ENCODE measurements at regions not wholly inside any gene's neighbourhood (a gene's known extent, or its start where the extent isn't known, plus 50 kb on each side); places are given as distances from the start of the nearest gene placed in this dataset. TPM values are rescaled to one million over a fixed set of nuclear protein-coding genes. Genes with fewer than 3 reads are reported as not detected.
"Not testable (repeated sequence)": the region's sequence is repeated elsewhere in the genome, so short reads cannot be mapped to it uniquely, and the experiment has no call there.

GRCh38 chr4:112085156-112086035 lies 59.9 kb upstream of the FAM241A start:
- Histone ChIP-seq H3K79me2 (ENCODE audit: low read length) (no peaks in the 10 kb centered on the region), H3K9me2 (replicated peaks; ENCODE audit: insufficient read depth, low read length) (no peaks in the 10 kb centered on the region), H2AFZ (ENCODE audit: low read length) (no peak overlapping the region), H3K4me1 (ENCODE audit: low read length) (no peaks in the 10 kb centered on the region), H3K27ac (ENCODE audit: low read length) (no peak overlapping the region), H3K9me3 (ENCODE audit: low read length) (no peaks in the 10 kb centered on the region), H3K9ac (ENCODE audit: low read length) (no peak overlapping the region), H3K4me2 (ENCODE audit: low read depth, low read length, poor library complexity, severe bottlenecking) (no peak overlapping the region), H4K20me1 (ENCODE audit: insufficient read depth, low read depth, low read length) (no peaks in the 10 kb centered on the region), H3K36me3 (ENCODE audit: insufficient read depth, low read length) (no peaks in the 10 kb centered on the region), H3K27me3 (ENCODE audit: low read length) (no peaks in the 10 kb centered on the region), H3K4me3 (ENCODE audit: low read length) (no peak overlapping the region)
- no peak for DNase-seq

- no peaks in the 10 kb centered on the region for H3K9me3 ChIP-seq (ENCODE audit: low read length)
- H3K79me2 ChIP-seq (ENCODE audit: low read length) = no peaks in the 10 kb centered on the region
- no peaks in the 10 kb centered on the region for H3K36me3 ChIP-seq (ENCODE audit: insufficient read depth, low read length)
- no peaks in the 10 kb centered on the region for H4K20me1 ChIP-seq (ENCODE audit: insufficient read depth, low read depth, low read length)
- no peak overlapping the region for H3K27ac ChIP-seq (ENCODE audit: low read length)
- no peak for DNase-seq
- H3K9ac ChIP-seq (ENCODE audit: low read length) = no peak overlapping the region
- H3K9me2 ChIP-seq (replicated peaks; ENCODE audit: insufficient read depth, low read length) = no peaks in the 10 kb centered on the region
- no peaks in the 10 kb centered on the region for H3K27me3 ChIP-seq (ENCODE audit: low read length)
- no peak overlapping the region for H2AFZ ChIP-seq (ENCODE audit: low read length)
- no peaks in the 10 kb centered on the region for H3K4me1 ChIP-seq (ENCODE audit: low read length)
- H3K4me3 ChIP-seq (ENCODE audit: low read length) = no peak overlapping the region
- no peak overlapping the region for H3K4me2 ChIP-seq (ENCODE audit: low read depth, low read length, poor library complexity, severe bottlenecking)
Measured at GRCh38 chr4:112086036-112086434, 59.2 kb upstream of the FAM241A start.

- H3K9me2 ChIP-seq (replicated peaks; ENCODE audit: insufficient read depth, low read length); H3K9ac ChIP-seq (ENCODE audit: low read length); H2AFZ ChIP-seq (ENCODE audit: low read length); H3K4me2 ChIP-seq (ENCODE audit: low read depth, low read length, poor library complexity, severe bottlenecking); H3K4me1 ChIP-seq (ENCODE audit: low read length); H3K27ac ChIP-seq (ENCODE audit: low read length); H3K9me3 ChIP-seq (ENCODE audit: low read length); H3K4me3 ChIP-seq (ENCODE audit: low read length); H3K27me3 ChIP-seq (ENCODE audit: low read length); H3K36me3 ChIP-seq (ENCODE audit: insufficient read depth, low read length); DNase-seq; H4K20me1 ChIP-seq (ENCODE audit: insufficient read depth, low read depth, low read length); H3K79me2 ChIP-seq (ENCODE audit: low read length): not testable (repeated sequence)
Measured at GRCh38 chr4:112086661-112087060, 58.6 kb upstream of the FAM241A start.

- DNase-seq; H3K4me2 ChIP-seq (ENCODE audit: low read depth, low read length, poor library complexity, severe bottlenecking); H3K9ac ChIP-seq (ENCODE audit: low read length); H3K27ac ChIP-seq (ENCODE audit: low read length); H3K9me3 ChIP-seq (ENCODE audit: low read length); H3K4me1 ChIP-seq (ENCODE audit: low read length); H2AFZ ChIP-seq (ENCODE audit: low read length); H3K27me3 ChIP-seq (ENCODE audit: low read length); H3K4me3 ChIP-seq (ENCODE audit: low read length); H3K79me2 ChIP-seq (ENCODE audit: low read length); H3K36me3 ChIP-seq (ENCODE audit: insufficient read depth, low read length); H4K20me1 ChIP-seq (ENCODE audit: insufficient read depth, low read depth, low read length); H3K9me2 ChIP-seq (replicated peaks; ENCODE audit: insufficient read depth, low read length): not testable (repeated sequence)
Measured at GRCh38 chr4:112092330-112092729, 52.9 kb upstream of the FAM241A start.

GRCh38 chr4:112093636-112094202 lies 51.5 kb upstream of the FAM241A start:
- no peaks in the 10 kb centered on the region for H3K9me2 ChIP-seq (replicated peaks; ENCODE audit: insufficient read depth, low read length)
- H4K20me1 ChIP-seq (ENCODE audit: insufficient read depth, low read depth, low read length) = no peaks in the 10 kb centered on the region
- H3K4me2 ChIP-seq (ENCODE audit: low read depth, low read length, poor library complexity, severe bottlenecking) = no peak overlapping the region
- H3K4me3 ChIP-seq (ENCODE audit: low read length) = no peak overlapping the region
- H3K4me1 ChIP-seq (ENCODE audit: low read length) = peaks cover 6% of the 10 kb centered on the region
- H3K79me2 ChIP-seq (ENCODE audit: low read length) = no peaks in the 10 kb centered on the region
- no peak overlapping the region for H3K9ac ChIP-seq (ENCODE audit: low read length)
- no peaks in the 10 kb centered on the region for H3K27me3 ChIP-seq (ENCODE audit: low read length)
- H2AFZ ChIP-seq (ENCODE audit: low read length) = no peak overlapping the region
- no peaks in the 10 kb centered on the region for H3K36me3 ChIP-seq (ENCODE audit: insufficient read depth, low read length)
- DNase-seq = no peak
- no peak overlapping the region for H3K27ac ChIP-seq (ENCODE audit: low read length)
- no peaks in the 10 kb centered on the region for H3K9me3 ChIP-seq (ENCODE audit: low read length)

- Histone ChIP-seq H3K27me3 (ENCODE audit: low read length) (no peaks in the 10 kb centered on the region), H3K36me3 (ENCODE audit: insufficient read depth, low read length) (no peaks in the 10 kb centered on the region), H3K4me1 (ENCODE audit: low read length) (peaks cover 6% of the 10 kb centered on the region), H3K79me2 (ENCODE audit: low read length) (no peaks in the 10 kb centered on the region), H3K4me3 (ENCODE audit: low read length) (no peak overlapping the region), H3K4me2 (ENCODE audit: low read depth, low read length, poor library complexity, severe bottlenecking) (no peak overlapping the region), H2AFZ (ENCODE audit: low read length) (no peak overlapping the region), H3K9ac (ENCODE audit: low read length) (no peak overlapping the region), H3K9me3 (ENCODE audit: low read length) (no peaks in the 10 kb centered on the region), H3K9me2 (replicated peaks; ENCODE audit: insufficient read depth, low read length) (no peaks in the 10 kb centered on the region), H4K20me1 (ENCODE audit: insufficient read depth, low read depth, low read length) (no peaks in the 10 kb centered on the region), H3K27ac (ENCODE audit: low read length) (no peak overlapping the region)
- no peak for DNase-seq
Measured at GRCh38 chr4:112094330-112094729, 50.9 kb upstream of the FAM241A start.

Small RNA genes in the stretch of these regions (small RNA-seq; reads per million reads assigned to genes)
- gene MIR297 (not detected), gene RNU6-289P (not detected)

Measured in Karpas-422 (cell line).